ENCODE measurements at regions not wholly inside any gene's neighbourhood (a gene's known extent, or its start where the extent isn't known, plus 50 kb on each side); places are given as distances from the start of the nearest gene placed in this dataset.

DNA sequence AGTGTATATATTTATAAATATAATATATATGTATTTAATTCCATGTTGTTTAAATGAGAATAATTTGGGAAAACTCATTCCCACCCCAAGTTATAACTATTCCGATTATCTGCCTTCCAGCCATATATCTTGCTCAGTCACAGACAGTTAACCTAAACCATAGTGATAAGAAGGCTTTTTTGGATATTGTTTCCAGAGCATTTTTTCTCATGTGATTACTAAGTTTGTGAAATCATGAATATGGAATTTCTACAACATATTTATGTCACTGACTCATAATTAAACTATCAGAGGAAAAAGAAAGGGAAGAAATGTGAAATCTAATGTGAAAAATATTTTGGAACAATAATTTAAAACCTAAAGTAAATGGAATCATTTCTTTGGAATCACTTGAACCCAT is 1163.5 kb upstream of the PABPC4L start:
- TF ChIP-seq, protein P1, sequence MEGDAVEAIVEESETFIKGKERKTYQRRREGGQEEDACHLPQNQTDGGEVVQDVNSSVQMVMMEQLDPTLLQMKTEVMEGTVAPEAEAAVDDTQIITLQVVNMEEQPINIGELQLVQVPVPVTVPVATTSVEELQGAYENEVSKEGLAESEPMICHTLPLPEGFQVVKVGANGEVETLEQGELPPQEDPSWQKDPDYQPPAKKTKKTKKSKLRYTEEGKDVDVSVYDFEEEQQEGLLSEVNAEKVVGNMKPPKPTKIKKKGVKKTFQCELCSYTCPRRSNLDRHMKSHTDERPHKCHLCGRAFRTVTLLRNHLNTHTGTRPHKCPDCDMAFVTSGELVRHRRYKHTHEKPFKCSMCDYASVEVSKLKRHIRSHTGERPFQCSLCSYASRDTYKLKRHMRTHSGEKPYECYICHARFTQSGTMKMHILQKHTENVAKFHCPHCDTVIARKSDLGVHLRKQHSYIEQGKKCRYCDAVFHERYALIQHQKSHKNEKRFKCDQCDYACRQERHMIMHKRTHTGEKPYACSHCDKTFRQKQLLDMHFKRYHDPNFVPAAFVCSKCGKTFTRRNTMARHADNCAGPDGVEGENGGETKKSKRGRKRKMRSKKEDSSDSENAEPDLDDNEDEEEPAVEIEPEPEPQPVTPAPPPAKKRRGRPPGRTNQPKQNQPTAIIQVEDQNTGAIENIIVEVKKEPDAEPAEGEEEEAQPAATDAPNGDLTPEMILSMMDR (IDR thresholded peaks at IDR 0.05) = no peak
- TF ChIP-seq POLR2A (IDR thresholded peaks at IDR 0.05) = no peak
- no peak for TF ChIP-seq POLR2AphosphoS5 (IDR thresholded peaks at IDR 0.05)

Data from gastroesophageal sphincter (tissue), 3 donors.